SU-DHL-6 (cell line): ENCODE measurements at regions not wholly inside any gene's neighbourhood (a gene's known extent, or its start where the extent isn't known, plus 50 kb on each side); places are given as distances from the start of the nearest gene placed in this dataset.

Experiments
- CTCF ChIP-seq: fragments of 200-600 bp; sonication (generic); IDR thresholded peaks from one replicate; pipeline ENCODE4 v1.5.1; 2017; ENCODE audit warnings: antibody characterized with exemption, mild to moderate bottlenecking, low read length, moderate library complexity; ENCODE audit not compliant: insufficient read depth, poor library complexity, severe bottlenecking
- EZH2phosphoT487 ChIP-seq: fragments of 200-600 bp; sonication (generic), shearing (Covaris generic); conservative IDR thresholded peaks from 2 replicates; pipeline ENCODE4 v1.6.1; 2018; ENCODE audit warnings: mild to moderate bottlenecking, antibody characterized with exemption, low read length, moderate library complexity, mixed read lengths

DNA sequence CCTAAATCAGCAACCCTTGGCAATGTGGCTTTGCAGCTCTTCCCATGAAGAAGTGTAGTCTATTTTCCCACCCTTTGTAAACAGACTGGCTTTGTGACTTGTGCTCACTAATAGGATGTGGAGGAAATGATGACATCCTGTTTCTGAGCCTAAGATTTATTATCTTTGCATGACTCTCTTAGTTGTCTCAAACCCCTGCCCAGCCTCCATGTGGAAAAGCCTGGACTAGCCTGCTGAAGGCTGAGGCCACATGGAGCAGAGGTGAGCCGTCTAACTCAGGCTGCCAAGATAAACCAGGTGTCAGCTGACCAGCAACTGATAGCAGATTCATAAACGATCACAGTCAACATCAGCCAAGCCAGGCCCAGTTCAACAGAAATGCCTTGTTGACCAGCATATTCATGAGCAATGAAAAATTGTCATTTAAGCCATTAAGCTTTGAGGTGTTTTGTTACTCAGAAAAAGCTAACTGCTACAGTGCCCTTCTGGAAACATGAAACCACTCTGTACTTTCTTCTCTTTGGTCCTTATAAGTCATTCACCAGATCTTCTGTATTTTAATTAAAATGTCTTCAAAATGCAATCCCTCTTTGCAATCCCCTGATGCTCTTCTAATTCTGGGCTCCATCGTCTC is 586.3 kb upstream of the ANKRD30A start:
- TF ChIP-seq CTCF (no peak), EZH2phosphoT487 (no peak)
